ENCODE measurements at regions not wholly inside any gene's neighbourhood (a gene's known extent, or its start where the extent isn't known, plus 50 kb on each side); places are given as distances from the start of the nearest gene placed in this dataset.

DNA sequence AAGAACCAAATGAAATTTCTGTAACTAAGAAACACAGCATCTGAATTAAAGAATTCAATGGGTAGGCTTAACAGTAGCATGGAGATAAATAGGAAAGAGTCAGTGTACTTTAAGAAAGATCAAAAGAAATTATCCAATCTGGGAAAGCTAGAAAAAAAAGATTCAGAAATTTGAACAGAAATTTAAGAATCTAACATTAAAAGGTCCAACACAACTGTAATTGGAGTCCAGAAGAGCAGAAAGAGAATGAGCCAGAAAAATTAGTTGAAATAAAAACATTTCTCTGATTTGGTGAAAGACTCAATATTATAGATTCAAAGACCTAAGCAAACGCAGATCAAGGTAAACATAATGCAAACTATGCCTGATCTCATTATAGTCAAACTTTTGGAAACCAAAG is 187.1 kb downstream of the C3orf38 start:
- TF ChIP-seq PAX5 (IDR thresholded peaks at IDR 0.05; ENCODE audit: insufficient read depth, low read length, severe bottlenecking) = no peak
- no peak for TF ChIP-seq POLR2AphosphoS5 (IDR thresholded peaks at IDR 0.05; ENCODE audit: low read depth, low read length)
- TF ChIP-seq POLR2A (IDR thresholded peaks at IDR 0.05; ENCODE audit: low read depth, low read length) = no peak
- TF ChIP-seq TAF1 (IDR thresholded peaks at IDR 0.05; ENCODE audit: low read depth, low read length) = no peak

All from GM12891 (cell line).